ENCODE measurements at regions not wholly inside any gene's neighbourhood (a gene's known extent, or its start where the extent isn't known, plus 50 kb on each side); places are given as distances from the start of the nearest gene placed in this dataset.
"Not testable (repeated sequence)": the region's sequence is repeated elsewhere in the genome, so short reads cannot be mapped to it uniquely, and the experiment has no call there.

DNA sequence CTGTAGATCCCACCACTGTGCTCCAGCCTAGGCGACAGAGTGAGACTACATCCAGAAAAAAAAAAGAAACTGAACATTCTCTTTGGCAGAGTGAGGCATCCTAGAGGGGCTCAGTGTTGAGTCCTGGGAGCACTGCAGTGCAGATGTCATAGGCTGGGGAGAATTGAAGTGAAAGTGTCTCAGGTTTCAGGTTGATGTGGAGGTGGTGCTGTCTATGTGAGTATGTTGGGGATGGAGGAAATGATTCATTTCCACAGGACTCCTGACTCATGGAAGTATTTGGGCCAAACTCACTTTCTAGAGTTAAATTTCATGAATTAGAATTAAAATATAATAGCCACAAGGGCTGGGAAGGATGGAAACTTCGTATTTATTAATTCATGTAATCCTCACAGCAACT lies 134.4 kb upstream of the TSC22D1 start:
- H3K9me3 ChIP-seq (replicated peaks; ENCODE audit: control insufficient read depth, insufficient read depth, low read length) = no peaks in the 10 kb centered on the region
- FAIRE-seq (peak; percentile 96), DNase-seq (ENCODE audit: low read depth, low spot score) (peak; percentile 92)
- H2AFZ ChIP-seq (ENCODE audit: low read depth, low read length) = no peak overlapping the region
- no peaks in the 10 kb centered on the region for H3K79me2 ChIP-seq (ENCODE audit: control insufficient read depth, insufficient read depth, low read length)
- POLR2A ChIA-PET = no interaction called here
- no peaks in the 10 kb centered on the region for H3K27me3 ChIP-seq (ENCODE audit: control insufficient read depth in 2 of 2, insufficient read depth in 2 of 2, low read length in 2 of 2)
- TF ChIP-seq GATA2 (IDR thresholded peaks at IDR 0.05; ENCODE audit: insufficient read depth, insufficient read length, low read depth, low read length) (no peak), POLR2AphosphoS5 (IDR thresholded peaks at IDR 0.05; ENCODE audit: insufficient read depth, low read depth, low read length) (peak; percentile 71), JUN (IDR thresholded peaks at IDR 0.05; ENCODE audit: borderline replicate concordance, insufficient read depth, insufficient read length, low read depth) (peak; percentile 96), MYC (IDR thresholded peaks at IDR 0.05; ENCODE audit: low read depth, low read length) (no peak), POLR2A (IDR thresholded peaks at IDR 0.05; ENCODE audit: low read depth, low read length) (no peak), FOS (IDR thresholded peaks at IDR 0.05; ENCODE audit: borderline replicate concordance, insufficient read depth, low read length) (peak; percentile 87)
- TF ChIP-seq, protein P1, sequence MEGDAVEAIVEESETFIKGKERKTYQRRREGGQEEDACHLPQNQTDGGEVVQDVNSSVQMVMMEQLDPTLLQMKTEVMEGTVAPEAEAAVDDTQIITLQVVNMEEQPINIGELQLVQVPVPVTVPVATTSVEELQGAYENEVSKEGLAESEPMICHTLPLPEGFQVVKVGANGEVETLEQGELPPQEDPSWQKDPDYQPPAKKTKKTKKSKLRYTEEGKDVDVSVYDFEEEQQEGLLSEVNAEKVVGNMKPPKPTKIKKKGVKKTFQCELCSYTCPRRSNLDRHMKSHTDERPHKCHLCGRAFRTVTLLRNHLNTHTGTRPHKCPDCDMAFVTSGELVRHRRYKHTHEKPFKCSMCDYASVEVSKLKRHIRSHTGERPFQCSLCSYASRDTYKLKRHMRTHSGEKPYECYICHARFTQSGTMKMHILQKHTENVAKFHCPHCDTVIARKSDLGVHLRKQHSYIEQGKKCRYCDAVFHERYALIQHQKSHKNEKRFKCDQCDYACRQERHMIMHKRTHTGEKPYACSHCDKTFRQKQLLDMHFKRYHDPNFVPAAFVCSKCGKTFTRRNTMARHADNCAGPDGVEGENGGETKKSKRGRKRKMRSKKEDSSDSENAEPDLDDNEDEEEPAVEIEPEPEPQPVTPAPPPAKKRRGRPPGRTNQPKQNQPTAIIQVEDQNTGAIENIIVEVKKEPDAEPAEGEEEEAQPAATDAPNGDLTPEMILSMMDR (IDR thresholded peaks at IDR 0.05; ENCODE audit: extremely low read depth in 1 of 2, insufficient read depth in 1 of 2, low read depth in 1 of 2, low read length in 2 of 2) = no peak
- intact Hi-C loops (cut with micrococcal nuclease) (loop anchor here (2.0 to 5.0 kb wide), 7 partner anchors 108 to 474 kb away; no protein-coding TSS in a partner anchor), dilution Hi-C loops (cut with MboI; ENCODE audit: extremely low pct_ligation_motif_present, low sequenced_read_pairs) (no loop called here)
- BruUV-seq (replicated peaks) = no TSS peak
- no peaks in the 10 kb centered on the region for H3K36me3 ChIP-seq (ENCODE audit: control insufficient read depth in 2 of 2, extremely low read depth in 1 of 2, insufficient read depth in 2 of 2, low read length in 2 of 2)
- no peaks in the 10 kb centered on the region for H3K9me1 ChIP-seq (replicated peaks; ENCODE audit: control insufficient read depth, extremely low read depth, insufficient read depth, low read length)
- H4K20me1 ChIP-seq (replicated peaks; ENCODE audit: control insufficient read depth, extremely low read depth, insufficient read depth, low read length) = no peaks in the 10 kb centered on the region
- H3K4me1 ChIP-seq (ENCODE audit: control insufficient read depth, extremely low read depth, insufficient read depth, low read length) = peaks cover 38% of the 10 kb centered on the region
- H3K9ac ChIP-seq (replicated peaks; ENCODE audit: extremely low read depth, insufficient read depth, low read length) = peak overlapping the region; percentile 65
- peak overlapping the region; percentile 91 for H3K27ac ChIP-seq (ENCODE audit: insufficient read depth, low read depth, low read length)
- CTCF ChIA-PET = no interaction called here
- H3K4me2 ChIP-seq (ENCODE audit: insufficient read depth, low read length) = peak overlapping the region; percentile 76
- peak overlapping the region in 1 of 3 experiments; percentile 29 for H3K4me3 ChIP-seq (replicated peaks in 1 of 3; ENCODE audit: insufficient read depth in 1 of 3, low read depth in 1 of 3, low read length in 3 of 3)

DNA sequence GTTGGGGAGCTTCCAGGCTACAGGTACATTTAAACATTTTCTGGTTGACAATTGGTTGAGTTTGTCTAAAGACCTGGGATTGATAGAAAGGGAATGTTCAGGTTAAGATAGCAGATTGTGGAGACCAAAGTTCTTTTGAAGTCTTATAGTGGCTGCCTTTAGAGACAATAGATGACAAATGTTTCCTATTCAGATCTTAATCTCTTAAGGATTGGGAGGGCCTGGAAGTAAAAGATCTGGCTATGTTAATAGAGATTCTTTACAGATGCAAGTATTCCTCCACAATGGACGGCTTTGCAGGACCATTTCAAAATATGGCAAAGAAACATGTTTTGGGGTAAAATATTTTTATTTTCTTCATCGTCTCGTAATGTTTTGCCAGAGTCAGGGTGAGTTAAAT lies 128.7 kb upstream of the TSC22D1 start:
- H3K9me3 ChIP-seq (replicated peaks; ENCODE audit: control insufficient read depth, insufficient read depth, low read length); H3K36me3 ChIP-seq (ENCODE audit: control insufficient read depth in 2 of 2, extremely low read depth in 1 of 2, insufficient read depth in 2 of 2, low read length in 2 of 2); BruUV-seq (replicated peaks); intact Hi-C loops (cut with micrococcal nuclease); POLR2A ChIA-PET; H4K20me1 ChIP-seq (replicated peaks; ENCODE audit: control insufficient read depth, extremely low read depth, insufficient read depth, low read length); H3K27me3 ChIP-seq (ENCODE audit: control insufficient read depth in 2 of 2, insufficient read depth in 2 of 2, low read length in 2 of 2); H3K9me1 ChIP-seq (replicated peaks; ENCODE audit: control insufficient read depth, extremely low read depth, insufficient read depth, low read length); CTCF ChIA-PET; H3K4me2 ChIP-seq (ENCODE audit: insufficient read depth, low read length); H3K4me1 ChIP-seq (ENCODE audit: control insufficient read depth, extremely low read depth, insufficient read depth, low read length); dilution Hi-C loops (cut with MboI; ENCODE audit: extremely low pct_ligation_motif_present, low sequenced_read_pairs); DNase-seq (ENCODE audit: low read depth, low spot score); H3K79me2 ChIP-seq (ENCODE audit: control insufficient read depth, insufficient read depth, low read length); H3K27ac ChIP-seq (ENCODE audit: insufficient read depth, low read depth, low read length); H2AFZ ChIP-seq (ENCODE audit: low read depth, low read length); H3K9ac ChIP-seq (replicated peaks; ENCODE audit: extremely low read depth, insufficient read depth, low read length); H3K4me3 ChIP-seq (replicated peaks in 1 of 3; ENCODE audit: insufficient read depth in 1 of 3, low read depth in 1 of 3, low read length in 3 of 3): not testable (repeated sequence)
- peak; percentile 48 for TF ChIP-seq GATA2 (IDR thresholded peaks at IDR 0.05; ENCODE audit: insufficient read depth, insufficient read length, low read depth, low read length)
- FAIRE-seq = peak; percentile 71
